ENCODE measurements at regions not wholly inside any gene's neighbourhood (a gene's known extent, or its start where the extent isn't known, plus 50 kb on each side); places are given as distances from the start of the nearest gene placed in this dataset.

GRCh38 chr5:116651653-116652052 lies 77.0 kb upstream of the SEMA6A start:
- no peak for DNase-seq

GRCh38 chr5:116650964-116651363 lies 76.3 kb upstream of the SEMA6A start:
- DNase-seq = no peak

GRCh38 chr5:116650544-116650943 lies 75.9 kb upstream of the SEMA6A start:
- no peak for DNase-seq

GRCh38 chr5:116646611-116647289 lies 72.1 kb upstream of the SEMA6A start:
- DNase-seq = no peak

GRCh38 chr5:116645627-116646026 lies 71.0 kb upstream of the SEMA6A start:
- DNase-seq = no peak

GRCh38 chr5:116640236-116640635 lies 65.6 kb upstream of the SEMA6A start:
- no peak for DNase-seq

- DNase-seq = no peak
Measured at GRCh38 chr5:116637149-116637740, 62.6 kb upstream of the SEMA6A start.

GRCh38 chr5:116632890-116633289 lies 58.3 kb upstream of the SEMA6A start:
- DNase-seq = no peak

- no peak for DNase-seq
Measured at GRCh38 chr5:116631147-116631546, 56.5 kb upstream of the SEMA6A start.

- no peak for DNase-seq
Measured at GRCh38 chr5:116629168-116629567, 54.5 kb upstream of the SEMA6A start.

GRCh38 chr5:116626945-116627679 lies 52.5 kb upstream of the SEMA6A start:
- DNase-seq = no peak

- DNase-seq = peak; percentile 87
Measured at GRCh38 chr5:116626272-116626723, 51.7 kb upstream of the SEMA6A start.

All from right forelimb (tissue), 1 donor.